ENCODE measurements at regions not wholly inside any gene's neighbourhood (a gene's known extent, or its start where the extent isn't known, plus 50 kb on each side); places are given as distances from the start of the nearest gene placed in this dataset.

DNA sequence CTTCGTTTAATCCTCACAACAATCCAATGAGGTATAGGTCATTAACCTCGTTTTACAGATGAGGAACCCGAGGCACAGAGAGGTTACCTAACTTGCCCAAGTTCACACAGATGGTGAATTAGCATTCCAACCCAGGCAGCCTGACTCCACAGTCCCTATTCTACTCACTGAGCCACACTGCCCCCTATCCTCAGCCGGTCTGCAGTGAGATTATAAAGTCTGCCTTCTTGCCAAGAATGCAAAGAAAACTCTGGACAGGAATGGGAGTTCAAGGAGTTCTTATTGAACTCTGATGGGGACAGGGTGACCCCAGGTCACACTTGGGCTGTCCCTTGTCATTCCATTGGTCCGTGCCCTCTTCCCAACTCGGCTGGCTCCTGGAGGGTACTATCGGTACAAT lies 94.0 kb upstream of the KCNK12 start:
- POLR2A ChIA-PET (ENCODE audit: unreplicated experiment): no interaction called here
- TF ChIP-seq, protein P1, sequence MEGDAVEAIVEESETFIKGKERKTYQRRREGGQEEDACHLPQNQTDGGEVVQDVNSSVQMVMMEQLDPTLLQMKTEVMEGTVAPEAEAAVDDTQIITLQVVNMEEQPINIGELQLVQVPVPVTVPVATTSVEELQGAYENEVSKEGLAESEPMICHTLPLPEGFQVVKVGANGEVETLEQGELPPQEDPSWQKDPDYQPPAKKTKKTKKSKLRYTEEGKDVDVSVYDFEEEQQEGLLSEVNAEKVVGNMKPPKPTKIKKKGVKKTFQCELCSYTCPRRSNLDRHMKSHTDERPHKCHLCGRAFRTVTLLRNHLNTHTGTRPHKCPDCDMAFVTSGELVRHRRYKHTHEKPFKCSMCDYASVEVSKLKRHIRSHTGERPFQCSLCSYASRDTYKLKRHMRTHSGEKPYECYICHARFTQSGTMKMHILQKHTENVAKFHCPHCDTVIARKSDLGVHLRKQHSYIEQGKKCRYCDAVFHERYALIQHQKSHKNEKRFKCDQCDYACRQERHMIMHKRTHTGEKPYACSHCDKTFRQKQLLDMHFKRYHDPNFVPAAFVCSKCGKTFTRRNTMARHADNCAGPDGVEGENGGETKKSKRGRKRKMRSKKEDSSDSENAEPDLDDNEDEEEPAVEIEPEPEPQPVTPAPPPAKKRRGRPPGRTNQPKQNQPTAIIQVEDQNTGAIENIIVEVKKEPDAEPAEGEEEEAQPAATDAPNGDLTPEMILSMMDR (conservative IDR thresholded peaks at IDR 0.05; ENCODE audit: low read depth, low read length): peak; percentile 72
- TF ChIP-seq EZH2phosphoT487 (IDR thresholded peaks at IDR 0.05; ENCODE audit: borderline replicate concordance, low read length): no peak
- Histone ChIP-seq H3K4me3 (ENCODE audit: low read length) (no peak overlapping the region), H3K4me1 (ENCODE audit: insufficient read depth, low read length) (no peaks in the 10 kb centered on the region), H3K9me3 (ENCODE audit: low read length) (no peaks in the 10 kb centered on the region), H3K4me2 (ENCODE audit: low read length) (no peak overlapping the region), H3F3A (ENCODE audit: low read length, unreplicated experiment) (no peaks in the 10 kb centered on the region), H3K9me2 (replicated peaks; ENCODE audit: low read length) (no peaks in the 10 kb centered on the region), H3K9ac (ENCODE audit: low read length) (no peak overlapping the region), H3K27me3 (ENCODE audit: low read length) (no peaks in the 10 kb centered on the region), H3K79me2 (ENCODE audit: low read length) (no peaks in the 10 kb centered on the region), H3K36me3 (ENCODE audit: low read depth, low read length) (no peaks in the 10 kb centered on the region), H2AFZ (ENCODE audit: low read length) (no peak overlapping the region), H4K20me1 (ENCODE audit: low read length) (no peaks in the 10 kb centered on the region), H3K27ac (ENCODE audit: low read length) (no peak overlapping the region)
- intact Hi-C loops (cut with micrococcal nuclease): no loop called here
- peak; percentile 62 for DNase-seq
- CTCF ChIA-PET: no interaction called here
- no TSS peak for BruUV-seq (replicated peaks)
- peak; percentile 71 for ATAC-seq

DNA sequence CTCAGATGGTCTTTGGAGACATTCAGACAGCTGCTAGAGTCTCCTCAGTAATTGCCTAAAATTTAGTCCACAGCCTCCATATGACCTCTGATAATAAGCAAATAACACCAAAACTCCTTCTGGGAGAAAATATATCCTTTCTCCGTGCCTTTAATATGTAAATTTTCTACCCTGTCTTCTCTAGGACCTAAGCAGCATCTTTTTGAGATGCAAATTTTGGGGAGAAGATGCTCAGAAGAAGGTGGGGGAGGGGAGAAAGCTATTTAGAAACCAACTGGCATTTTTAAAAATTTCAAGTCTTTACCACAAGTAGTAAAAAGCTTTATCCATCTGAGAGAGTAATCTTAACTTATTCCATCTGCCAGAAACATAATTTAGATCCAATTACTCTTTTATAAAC lies 91.8 kb upstream of the KCNK12 start:
- H4K20me1 ChIP-seq (ENCODE audit: low read length): no peaks in the 10 kb centered on the region

GRCh38 chr2:47661310-47661709 lies 90.5 kb upstream of the KCNK12 start:
- POLR2A ChIA-PET (ENCODE audit: unreplicated experiment): no interaction called here

More for the DNA sequence above, 91.8 kb upstream of the KCNK12 start:
- Histone ChIP-seq H3K4me2 (ENCODE audit: low read length) (no peak overlapping the region), H3K36me3 (ENCODE audit: low read depth, low read length) (no peaks in the 10 kb centered on the region), H3K79me2 (ENCODE audit: low read length) (no peaks in the 10 kb centered on the region), H3K4me1 (ENCODE audit: insufficient read depth, low read length) (no peaks in the 10 kb centered on the region), H3K9me3 (ENCODE audit: low read length) (no peaks in the 10 kb centered on the region), H3K27me3 (ENCODE audit: low read length) (no peaks in the 10 kb centered on the region), H3K4me3 (ENCODE audit: low read length) (no peak overlapping the region), H3K27ac (ENCODE audit: low read length) (no peak overlapping the region), H2AFZ (ENCODE audit: low read length) (no peak overlapping the region), H3K9me2 (replicated peaks; ENCODE audit: low read length) (no peaks in the 10 kb centered on the region), H3K9ac (ENCODE audit: low read length) (no peak overlapping the region), H3F3A (ENCODE audit: low read length, unreplicated experiment) (no peaks in the 10 kb centered on the region)
- DNase-seq (no peak), ATAC-seq (no peak)
- no peak for TF ChIP-seq EZH2phosphoT487 (IDR thresholded peaks at IDR 0.05; ENCODE audit: borderline replicate concordance, low read length)
- no peak for TF ChIP-seq EZH2 (IDR thresholded peaks at IDR 0.05; ENCODE audit: low read length, unreplicated experiment)
- TF ChIP-seq, protein P1 (conservative IDR thresholded peaks at IDR 0.05; ENCODE audit: low read depth, low read length): no peak
- ChIA-PET POLR2A (ENCODE audit: unreplicated experiment) (no interaction called here), CTCF (no interaction called here)
- BruUV-seq (replicated peaks): no TSS peak
- intact Hi-C loops (cut with micrococcal nuclease): no loop called here

More at GRCh38 chr2:47661310-47661709, 90.5 kb upstream of the KCNK12 start:
- no peaks in the 10 kb centered on the region for H4K20me1 ChIP-seq (ENCODE audit: low read length)
- TF ChIP-seq EZH2phosphoT487 (IDR thresholded peaks at IDR 0.05; ENCODE audit: borderline replicate concordance, low read length): no peak
- no peak for ATAC-seq
- no peaks in the 10 kb centered on the region for H3K36me3 ChIP-seq (ENCODE audit: low read depth, low read length)
- no peak overlapping the region for H3K9ac ChIP-seq (ENCODE audit: low read length)
- no peak overlapping the region for H2AFZ ChIP-seq (ENCODE audit: low read length)
- no peak overlapping the region for H3K27ac ChIP-seq (ENCODE audit: low read length)
- no peaks in the 10 kb centered on the region for H3K79me2 ChIP-seq (ENCODE audit: low read length)
- H3K4me2 ChIP-seq (ENCODE audit: low read length): no peak overlapping the region
- BruUV-seq (replicated peaks): no TSS peak
- DNase-seq: no peak
- intact Hi-C loops (cut with micrococcal nuclease): no loop called here
- no peak overlapping the region for H3K4me3 ChIP-seq (ENCODE audit: low read length)
- H3K4me1 ChIP-seq (ENCODE audit: insufficient read depth, low read length): peaks cover 10% of the 10 kb centered on the region; the same call in 1 of the 2 replicates
- H3F3A ChIP-seq (ENCODE audit: low read length, unreplicated experiment): no peaks in the 10 kb centered on the region
- CTCF ChIA-PET: no interaction called here
- no peaks in the 10 kb centered on the region for H3K27me3 ChIP-seq (ENCODE audit: low read length)
- H3K9me2 ChIP-seq (replicated peaks; ENCODE audit: low read length): no peaks in the 10 kb centered on the region
- no peaks in the 10 kb centered on the region for H3K9me3 ChIP-seq (ENCODE audit: low read length)

Data from PC-3 (cell line).